Gastrocnemius medialis (tissue), 4 donors: ENCODE measurements at regions not wholly inside any gene's neighbourhood (a gene's known extent, or its start where the extent isn't known, plus 50 kb on each side); places are given as distances from the start of the nearest gene placed in this dataset.
"Not testable (repeated sequence)": the region's sequence is repeated elsewhere in the genome, so short reads cannot be mapped to it uniquely, and the experiment has no call there.

Experiments
- ATAC-seq, 2 donors: fragments of 150-250 bp; one replicate each; pipeline ENCODE4 v1.9.1; 2016
- DNase-seq, 2 donors: peaks; one replicate each; pipeline ENCODE4 v3.0.0-alpha.2; 2019
- H3K27ac ChIP-seq, 4 donors: fragments of 200-600 bp; sonication (generic); 1 replicate in 1 of 4; 2 replicates in 3 of 4; pipeline ENCODE4 v1.5.1; 2016 to 2018; ENCODE audit warnings: mild to moderate bottlenecking in 2 of 4, moderate library complexity in 1 of 4
- H3K27me3 ChIP-seq, 3 donors: fragments of 200-600 bp; sonication (generic) in 2 of 3; 1 replicate in 1 of 3; 2 replicates in 2 of 3; pipeline versions ENCODE4 v1.5.1 to v1.6.0; 2016 to 2019; ENCODE audit warnings: mild to moderate bottlenecking in 1 of 3, moderate library complexity in 1 of 3
- H3K36me3 ChIP-seq, 2 donors: fragments of 200-600 bp; sonication (generic) in 1 of 2; one replicate each; pipeline ENCODE4 v1.5.1; 2017 to 2018
- H3K4me1 ChIP-seq, 2 donors: fragments of 200-600 bp; sonication (generic) in 1 of 2; one replicate each; pipeline ENCODE4 v1.5.1; 2016 to 2017; ENCODE audit warnings: mild to moderate bottlenecking in 2 of 2
- H3K4me3 ChIP-seq, 4 donors: fragments of 200-600 bp; sonication (generic) in 3 of 4; 1 replicate in 1 of 4; 2 replicates in 3 of 4; pipeline ENCODE4 v1.5.1; 2016 to 2019; ENCODE audit warnings: mild to moderate bottlenecking in 2 of 4
- H3K9me3 ChIP-seq, 3 donors: fragments of 200-600 bp; sonication (generic) in 2 of 3; 1 replicate in 1 of 3; 2 replicates in 2 of 3; pipeline ENCODE4 v1.5.1; 2016 to 2019
- POLR2A ChIP-seq, 2 donors: fragments of 450-650 bp; IDR thresholded peaks; one replicate each; pipeline ENCODE4 v1.6.1; 2017; ENCODE audit warnings: antibody characterized with exemption in 2 of 2, mild to moderate bottlenecking in 2 of 2, moderate library complexity in 2 of 2
- in situ Hi-C, 4 donors: fragments of 200-750 bp; cut with MboI; loops; one replicate each; pipeline versions ENCODE4 v1.15.0 to v1.8.0; 2017; ENCODE audit warnings: low sequenced_read_pairs in 4 of 4
- intact Hi-C: fragments of 100-400 bp; cut with DNase I; formaldehyde crosslinking; loops from one replicate; pipeline ENCODE4 v1.15.1; 2023; ENCODE audit warnings: low total_unique reads
- TF ChIP-seq, protein P1 (sequence below), 5 experiments: fragments of 450-650 bp in 3 of 5; fragments of 200-600 bp in 2 of 5; sonication (generic) in 2 of 5; IDR thresholded peaks in 4 of 5; conservative IDR thresholded peaks in 1 of 5; 1 replicate in 4 of 5; 2 replicates in 1 of 5; pipeline ENCODE4 v1.5.1; 2016 to 2019; ENCODE audit warnings: antibody characterized with exemption in 5 of 5, mild to moderate bottlenecking in 3 of 5, moderate library complexity in 3 of 5

GRCh38 chr12:75751769-75752471 lies 240.5 kb upstream of the KRR1 start:
- H3K9me3 ChIP-seq, result no peaks in the 10 kb centered on the region
- DNase-seq (no peak), ATAC-seq (no peak)
- H3K27me3 ChIP-seq, result no peaks in the 10 kb centered on the region
- in situ Hi-C loops (no loop called here), intact Hi-C loops (no loop called here)
- H3K27ac ChIP-seq, result no peak overlapping the region
- no peak overlapping the region for H3K4me3 ChIP-seq
- TF ChIP-seq, protein P1, sequence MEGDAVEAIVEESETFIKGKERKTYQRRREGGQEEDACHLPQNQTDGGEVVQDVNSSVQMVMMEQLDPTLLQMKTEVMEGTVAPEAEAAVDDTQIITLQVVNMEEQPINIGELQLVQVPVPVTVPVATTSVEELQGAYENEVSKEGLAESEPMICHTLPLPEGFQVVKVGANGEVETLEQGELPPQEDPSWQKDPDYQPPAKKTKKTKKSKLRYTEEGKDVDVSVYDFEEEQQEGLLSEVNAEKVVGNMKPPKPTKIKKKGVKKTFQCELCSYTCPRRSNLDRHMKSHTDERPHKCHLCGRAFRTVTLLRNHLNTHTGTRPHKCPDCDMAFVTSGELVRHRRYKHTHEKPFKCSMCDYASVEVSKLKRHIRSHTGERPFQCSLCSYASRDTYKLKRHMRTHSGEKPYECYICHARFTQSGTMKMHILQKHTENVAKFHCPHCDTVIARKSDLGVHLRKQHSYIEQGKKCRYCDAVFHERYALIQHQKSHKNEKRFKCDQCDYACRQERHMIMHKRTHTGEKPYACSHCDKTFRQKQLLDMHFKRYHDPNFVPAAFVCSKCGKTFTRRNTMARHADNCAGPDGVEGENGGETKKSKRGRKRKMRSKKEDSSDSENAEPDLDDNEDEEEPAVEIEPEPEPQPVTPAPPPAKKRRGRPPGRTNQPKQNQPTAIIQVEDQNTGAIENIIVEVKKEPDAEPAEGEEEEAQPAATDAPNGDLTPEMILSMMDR (IDR thresholded peaks at IDR 0.05 in 4 of 5, conservative IDR thresholded peaks at IDR 0.05 in 1 of 5), result no peak
- no peak for TF ChIP-seq POLR2A (IDR thresholded peaks at IDR 0.05)
- no peaks in the 10 kb centered on the region for H3K36me3 ChIP-seq
- H3K4me1 ChIP-seq, result no peaks in the 10 kb centered on the region

DNA sequence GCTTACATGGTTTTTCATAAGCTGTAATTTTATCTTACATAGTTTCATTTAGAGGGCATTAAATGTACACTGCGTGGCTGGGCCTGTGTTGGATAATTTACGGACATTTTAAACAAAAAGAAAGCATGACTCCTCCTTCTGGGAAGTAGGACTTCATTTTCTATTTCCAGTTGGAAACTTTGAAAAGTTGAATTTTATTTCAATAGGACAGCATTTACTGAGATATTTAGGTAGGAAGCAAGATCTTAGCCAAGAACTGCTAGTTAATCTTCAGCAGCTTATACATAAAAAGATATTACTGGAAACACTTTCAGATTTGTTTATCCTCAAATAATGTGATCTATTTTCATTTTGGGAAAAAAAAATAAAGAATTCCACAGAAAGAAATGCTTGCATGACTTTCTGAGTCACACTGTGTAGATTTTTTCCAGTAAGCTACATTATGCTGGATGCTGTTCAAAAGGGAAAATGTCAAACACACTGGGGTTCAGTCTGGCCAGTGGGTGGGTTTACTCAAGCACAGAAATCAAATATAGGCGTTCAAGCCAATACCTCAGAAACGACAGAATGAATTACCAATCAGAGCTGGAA lies 239.4 kb upstream of the KRR1 start:
- in situ Hi-C loops, result no loop called here
- H3K9me3 ChIP-seq, result no peaks in the 10 kb centered on the region
- H3K4me1 ChIP-seq, result no peaks in the 10 kb centered on the region
- no peak for ATAC-seq
- no peaks in the 10 kb centered on the region for H3K36me3 ChIP-seq
- H3K4me3 ChIP-seq, result no peak overlapping the region
- no peak for DNase-seq
- intact Hi-C loops, result no loop called here
- H3K27ac ChIP-seq, result no peak overlapping the region
- TF ChIP-seq POLR2A (IDR thresholded peaks at IDR 0.05), result no peak
- TF ChIP-seq, protein P1 (IDR thresholded peaks at IDR 0.05 in 4 of 5, conservative IDR thresholded peaks at IDR 0.05 in 1 of 5), result no peak
- no peaks in the 10 kb centered on the region for H3K27me3 ChIP-seq

DNA sequence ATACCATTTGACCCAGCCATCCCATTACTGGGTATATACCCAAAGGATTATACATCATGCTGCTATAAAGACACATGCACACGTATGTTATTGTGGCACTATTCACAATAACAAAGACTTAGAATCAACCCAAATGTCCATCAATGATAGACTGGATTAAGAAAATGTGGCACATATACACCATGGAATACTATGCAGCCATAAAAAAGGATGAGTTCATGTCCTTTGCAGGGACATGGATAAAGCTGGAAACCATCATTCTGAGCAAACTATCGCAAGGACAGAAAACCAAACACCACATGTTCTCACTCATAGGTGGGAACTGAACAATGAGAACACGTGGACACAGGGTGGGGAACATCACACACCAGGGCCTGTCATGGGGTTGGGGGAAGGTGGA lies 237.6 kb upstream of the KRR1 start:
- in situ Hi-C loops, H3K27ac ChIP-seq, intact Hi-C loops, ATAC-seq, H3K27me3 ChIP-seq, H3K36me3 ChIP-seq, H3K4me1 ChIP-seq, H3K9me3 ChIP-seq, H3K4me3 ChIP-seq, DNase-seq: not testable (repeated sequence)

DNA sequence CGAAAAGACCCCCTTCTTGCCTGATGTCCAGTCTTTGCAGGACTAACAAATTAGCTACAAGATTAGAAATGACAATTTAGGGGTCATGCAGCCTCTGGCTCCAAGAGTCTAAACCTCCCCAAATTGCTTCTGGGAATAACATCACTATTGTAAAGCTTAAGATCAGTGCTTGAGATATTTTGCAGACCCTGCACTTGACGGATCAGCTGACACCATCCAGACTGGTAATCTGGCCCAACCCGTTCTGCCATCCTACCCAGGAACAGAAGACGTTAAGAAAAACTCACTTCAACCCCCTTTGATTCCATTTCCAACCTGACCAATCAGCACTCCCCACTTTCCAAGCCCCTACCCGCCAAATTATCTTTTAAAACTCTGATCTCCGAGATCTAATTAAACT lies 236.7 kb upstream of the KRR1 start:
- H3K9me3 ChIP-seq, result no peaks in the 10 kb centered on the region
- H3K36me3 ChIP-seq, result no peaks in the 10 kb centered on the region
- no peak overlapping the region for H3K27ac ChIP-seq
- DNase-seq (no peak), ATAC-seq (no peak)
- no peaks in the 10 kb centered on the region for H3K27me3 ChIP-seq
- intact Hi-C loops (no loop called here), in situ Hi-C loops (no loop called here)
- H3K4me3 ChIP-seq, result no peak overlapping the region
- no peak for TF ChIP-seq POLR2A (IDR thresholded peaks at IDR 0.05)
- TF ChIP-seq, protein P1 (IDR thresholded peaks at IDR 0.05 in 4 of 5, conservative IDR thresholded peaks at IDR 0.05 in 1 of 5), result no peak
- no peaks in the 10 kb centered on the region for H3K4me1 ChIP-seq

DNA sequence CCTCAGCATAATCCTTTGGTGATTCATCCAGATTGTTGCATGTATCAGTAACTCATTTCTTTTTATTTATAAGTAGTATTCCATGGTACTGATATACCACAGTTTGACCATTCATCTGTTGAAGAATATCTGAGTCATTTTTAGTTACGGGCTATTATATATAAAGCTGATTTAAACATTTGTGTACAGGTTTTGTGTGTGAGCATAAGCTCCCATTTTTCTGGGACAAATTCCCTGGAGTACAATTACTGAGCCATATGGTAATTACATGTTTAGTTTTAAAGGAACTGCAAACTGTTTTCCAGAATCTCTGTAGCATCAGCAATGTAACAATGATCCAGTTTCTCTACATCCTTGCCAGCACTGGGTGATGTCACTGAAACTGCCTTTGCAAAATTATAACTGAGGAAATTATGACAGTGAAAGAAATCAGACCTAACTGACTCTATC lies 236.2 kb upstream of the KRR1 start:
- Histone ChIP-seq H3K9me3 (no peaks in the 10 kb centered on the region), H3K36me3 (no peaks in the 10 kb centered on the region), H3K4me1 (no peaks in the 10 kb centered on the region), H3K27me3 (no peaks in the 10 kb centered on the region), H3K4me3 (no peak overlapping the region), H3K27ac (no peak overlapping the region)
- intact Hi-C loops (no loop called here), in situ Hi-C loops (no loop called here)
- DNase-seq (no peak), ATAC-seq (no peak)
- TF ChIP-seq, protein P1 (IDR thresholded peaks at IDR 0.05 in 4 of 5, conservative IDR thresholded peaks at IDR 0.05 in 1 of 5), result no peak
- TF ChIP-seq POLR2A (IDR thresholded peaks at IDR 0.05), result no peak
